Fibroblast of skin of left quadriceps (primary cell): ENCODE measurements at regions not wholly inside any gene's neighbourhood (a gene's known extent, or its start where the extent isn't known, plus 50 kb on each side); places are given as distances from the start of the nearest gene placed in this dataset.

ENCODE experiments used
- DNase-seq, 2 experiments: peaks; one replicate each; pipeline ENCODE4 v3.0.0-alpha.2; 2013; ENCODE audit warnings: low read depth in 2 of 2

DNA sequence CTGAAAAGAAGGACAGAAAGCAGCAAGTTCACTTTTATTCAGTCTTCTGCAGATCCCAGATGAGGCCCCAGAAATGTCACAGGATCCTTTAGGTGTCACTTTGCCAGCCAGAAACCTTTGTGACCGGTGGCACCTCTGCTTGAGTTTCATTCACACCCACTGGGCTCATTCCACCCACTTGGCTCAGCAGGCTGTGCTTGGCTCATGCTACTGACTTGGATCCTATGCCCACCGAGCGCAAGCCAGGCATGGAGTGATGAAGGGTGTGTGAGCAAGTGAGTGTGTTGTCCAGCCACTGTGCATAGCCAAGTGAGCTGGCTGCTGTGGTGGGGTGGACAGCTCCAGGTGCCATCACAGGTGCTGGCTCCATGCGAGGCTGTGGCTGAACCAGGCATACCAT lies 357.0 kb upstream of the GULP1 start:
- no peak for DNase-seq

DNA sequence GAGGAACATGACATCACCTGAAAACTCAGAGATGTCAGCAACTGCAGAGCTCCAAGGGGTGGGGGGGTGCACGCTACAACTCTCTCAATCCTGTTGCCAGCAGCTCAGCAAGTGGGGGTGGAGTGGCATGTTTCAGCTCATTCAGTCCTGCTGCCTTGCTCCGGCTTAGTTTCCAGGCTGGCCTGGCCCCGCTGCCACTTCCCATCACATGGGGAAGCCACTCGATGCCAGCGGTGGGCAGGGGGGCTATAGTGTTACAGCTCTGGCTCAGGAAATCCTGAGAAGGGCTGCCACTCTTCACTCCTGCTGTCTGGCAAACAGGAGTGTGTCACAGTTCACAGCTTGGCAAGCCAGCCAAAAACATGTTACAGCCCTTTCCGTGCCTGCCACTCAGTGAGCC lies 356.5 kb upstream of the GULP1 start:
- DNase-seq, result no peak

DNA sequence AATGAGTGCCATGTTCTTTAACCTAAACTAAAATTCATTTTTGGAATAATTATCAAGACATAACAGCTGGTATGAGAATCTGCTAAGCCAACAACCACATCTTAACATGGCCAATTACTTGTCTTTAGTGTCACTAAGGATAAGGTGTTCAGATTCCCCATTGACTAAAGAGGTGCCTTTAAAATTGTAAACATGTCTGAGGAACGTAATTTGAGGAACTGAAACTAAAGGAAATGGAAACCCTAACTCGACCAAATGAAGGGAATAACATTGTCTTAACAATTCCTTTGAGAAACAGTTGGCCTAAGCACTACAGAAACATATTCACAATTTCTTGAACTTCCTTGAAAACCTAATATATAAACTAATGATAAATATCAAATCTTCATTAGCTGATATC lies 355.4 kb upstream of the GULP1 start:
- DNase-seq, result no peak

DNA sequence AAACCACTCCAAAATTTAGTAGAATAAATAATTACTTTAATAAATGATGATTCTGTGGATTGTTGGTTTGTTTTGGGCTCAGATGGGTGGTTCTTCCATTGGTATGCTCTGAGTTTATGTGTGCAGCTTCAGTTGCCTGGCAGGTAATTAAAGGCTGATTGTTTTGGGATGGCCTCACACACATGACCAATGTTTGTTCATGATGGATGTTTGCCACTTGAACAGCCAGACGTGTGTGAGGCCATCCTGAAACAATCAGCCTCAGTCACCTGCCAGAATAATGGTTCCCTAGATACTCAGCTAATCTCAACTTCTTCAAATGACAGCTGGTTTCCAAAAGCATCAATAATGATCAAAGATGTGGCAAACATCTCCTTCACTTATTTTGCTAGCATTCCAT lies 352.5 kb upstream of the GULP1 start:
- no peak for DNase-seq

DNA sequence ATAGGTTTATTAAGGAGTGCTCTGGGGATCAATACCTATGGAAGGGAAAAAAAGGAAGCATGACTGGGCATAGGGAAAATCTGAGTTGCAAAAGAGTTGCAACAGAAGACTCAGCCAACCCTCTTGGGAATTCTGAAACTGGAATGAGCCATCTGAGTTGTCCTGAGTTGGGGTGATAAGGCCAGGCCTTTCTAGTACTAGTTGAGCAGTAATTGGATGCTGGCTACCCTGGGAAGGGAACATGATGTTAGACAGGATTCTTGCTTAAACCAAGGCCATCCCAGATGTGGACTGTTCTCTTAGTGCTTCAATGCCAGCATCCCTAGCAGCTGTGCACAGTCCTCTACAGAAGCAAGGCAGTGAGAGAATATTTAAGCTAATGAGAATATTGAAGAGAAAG lies 348.8 kb upstream of the GULP1 start:
- DNase-seq, result no peak

DNA sequence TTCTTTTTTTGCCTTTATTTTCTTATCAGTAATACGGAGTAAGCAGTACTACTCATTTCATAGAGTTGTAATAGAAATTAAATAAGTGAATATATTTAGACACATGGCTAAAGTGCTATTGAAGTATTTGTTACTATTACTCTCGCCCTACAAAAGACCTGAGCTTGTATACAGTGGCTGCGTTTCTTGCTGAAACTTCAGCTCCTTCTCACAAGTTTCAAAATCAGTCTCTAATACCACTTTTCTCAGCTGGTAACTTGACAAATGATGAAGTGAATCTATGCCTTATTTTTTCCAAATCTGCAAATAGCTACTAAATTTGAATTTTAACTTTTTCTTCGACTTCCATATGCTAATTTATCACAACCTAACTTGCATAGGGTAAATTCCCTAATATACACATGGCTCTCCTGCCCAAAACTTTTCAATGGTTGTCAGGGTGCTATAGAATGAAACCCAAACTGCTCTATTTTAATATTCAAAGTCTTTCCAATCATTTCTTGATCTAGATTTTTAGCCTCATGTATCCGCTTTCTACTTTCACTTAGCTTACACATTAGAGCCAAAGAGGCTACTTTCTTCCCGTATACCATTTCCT lies 347.8 kb upstream of the GULP1 start:
- DNase-seq, result no peak

DNA sequence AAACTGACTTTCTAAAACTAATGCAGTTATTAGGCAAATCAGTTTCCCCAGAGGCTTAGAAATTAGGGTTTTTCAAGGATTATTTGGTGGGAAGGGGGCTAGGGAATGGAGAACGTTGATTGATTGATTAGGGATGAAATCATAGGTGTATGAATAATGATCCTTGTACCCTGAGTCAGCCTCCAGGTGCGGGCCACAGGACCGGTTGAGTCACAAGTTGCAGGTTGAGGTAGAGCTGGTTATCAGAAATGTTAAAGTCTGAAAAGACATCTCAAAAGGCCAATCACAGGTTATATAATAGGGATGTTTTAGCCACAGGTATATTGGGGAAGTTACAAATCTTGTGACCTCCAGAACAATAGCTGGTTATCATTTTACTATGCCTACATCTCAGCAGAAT lies 341.8 kb upstream of the GULP1 start:
- DNase-seq, result no peak

DNA sequence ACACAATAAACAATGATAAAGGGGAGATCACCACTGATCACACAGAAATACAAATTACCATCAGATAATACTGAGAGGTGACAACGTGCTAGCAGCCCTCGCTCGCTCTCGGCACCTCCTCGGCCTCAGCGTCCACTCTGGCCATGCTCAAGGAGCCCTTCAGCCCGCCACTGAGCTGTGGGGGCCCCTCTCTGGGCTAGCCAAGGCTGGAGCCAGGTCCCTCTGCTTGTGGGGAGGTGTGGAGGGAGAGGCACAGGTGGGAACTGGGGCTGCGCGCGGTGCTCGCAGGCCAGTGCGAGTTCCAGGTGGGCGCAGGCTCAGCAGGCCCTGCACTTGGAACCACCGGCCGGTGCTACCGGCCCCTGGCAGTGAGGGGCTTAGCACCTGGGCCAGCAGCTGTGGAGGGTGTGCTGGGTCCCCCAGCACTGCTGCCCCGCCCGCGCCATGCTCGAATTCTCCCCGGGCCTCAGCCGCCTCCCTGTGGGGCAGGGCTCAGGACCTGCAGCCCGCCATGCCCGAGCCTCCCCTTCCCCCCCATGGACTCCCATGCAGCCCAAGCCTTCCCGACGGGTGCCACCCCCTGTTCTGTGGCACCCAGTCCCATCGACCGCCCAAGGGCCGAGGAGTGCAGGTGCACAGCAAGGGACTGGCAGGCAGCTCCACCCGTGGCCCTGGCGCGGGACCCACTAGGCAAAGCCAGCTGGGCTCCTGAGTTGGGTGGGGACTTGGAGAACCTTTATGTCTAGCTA lies 340.0 kb upstream of the GULP1 start:
- DNase-seq, result no peak

DNA sequence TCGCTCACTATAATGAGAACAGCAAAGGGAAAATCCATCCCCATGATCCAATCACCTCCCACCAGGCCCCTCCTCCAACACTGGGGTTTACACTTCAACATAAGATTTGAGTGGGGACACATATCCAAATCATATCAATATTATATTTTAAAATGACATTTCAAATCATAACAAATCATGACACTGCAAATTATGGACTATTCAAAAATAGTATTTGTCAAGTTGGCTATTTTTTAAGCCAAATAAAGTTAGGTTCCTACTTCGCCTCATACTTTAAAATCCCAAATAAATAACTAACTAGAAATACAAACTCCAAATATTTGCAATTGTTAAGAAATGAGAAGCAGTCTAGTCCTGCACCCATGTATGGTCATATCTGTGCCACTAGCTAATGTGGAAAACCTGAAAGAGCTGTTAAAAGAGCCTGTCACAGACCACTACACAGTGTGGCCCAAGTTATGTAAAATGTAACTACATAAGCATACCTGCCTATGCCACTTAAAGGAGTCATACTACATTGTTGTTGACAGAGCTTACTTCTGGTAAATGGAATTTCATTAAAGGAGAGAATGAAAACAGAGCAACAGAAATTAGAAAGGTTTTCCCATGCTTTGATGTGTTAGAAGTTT lies 334.7 kb upstream of the GULP1 start:
- no peak for DNase-seq

DNA sequence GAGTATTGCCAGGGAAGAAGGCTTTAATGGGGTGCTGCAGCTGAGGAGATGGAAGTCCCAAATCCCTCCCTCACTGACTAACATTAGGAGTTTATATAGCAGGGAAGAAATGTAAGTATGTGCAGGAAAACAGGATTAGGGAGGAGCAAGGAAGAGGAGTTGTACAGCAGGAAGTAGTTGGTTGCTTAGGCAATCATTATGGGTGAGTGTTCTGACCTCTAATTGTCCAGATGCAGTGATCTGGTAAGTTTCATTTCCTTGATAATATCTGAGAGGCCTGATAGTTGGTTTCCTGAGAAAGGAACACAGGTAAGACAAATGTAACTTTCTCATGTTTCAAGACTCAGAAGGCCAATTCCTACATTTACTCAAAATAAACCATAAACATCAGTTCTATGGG lies 331.9 kb upstream of the GULP1 start:
- no peak for DNase-seq

DNA sequence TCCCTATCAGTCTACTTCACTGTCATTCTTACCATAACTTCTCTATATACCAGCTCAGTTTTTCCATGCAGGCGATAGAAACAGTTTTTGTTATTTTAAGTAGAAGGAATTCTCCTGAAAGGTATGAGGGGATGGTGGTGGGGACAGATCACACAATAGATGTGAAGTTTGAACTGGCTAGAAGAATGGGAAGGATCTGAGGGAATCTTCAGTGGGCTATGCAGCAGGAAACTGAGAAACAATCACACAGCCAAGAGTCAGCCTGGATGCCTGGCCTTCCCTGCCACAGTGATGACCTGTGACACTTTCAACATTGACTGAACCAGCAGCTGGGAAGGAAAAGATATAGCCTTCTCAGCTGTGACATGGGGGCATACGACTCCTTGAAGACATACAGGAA lies 329.1 kb upstream of the GULP1 start:
- DNase-seq, result no peak

DNA sequence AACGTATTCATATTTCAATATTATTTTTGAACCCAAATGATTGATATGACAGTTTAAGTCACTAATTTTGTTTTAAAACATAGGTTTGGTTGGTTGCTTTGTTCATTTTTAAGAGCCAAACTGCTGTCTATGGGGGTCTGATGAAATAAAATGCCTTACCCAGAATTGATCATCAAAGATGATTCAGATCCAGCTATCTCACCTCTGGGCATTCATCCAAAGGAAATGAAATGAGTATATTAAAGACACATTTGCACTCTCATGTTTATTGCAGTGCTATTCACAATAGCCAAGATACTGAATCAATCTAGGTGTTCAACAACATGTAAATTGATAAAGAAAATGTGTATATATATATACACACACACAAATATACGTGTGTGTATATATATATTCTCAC lies 326.9 kb upstream of the GULP1 start:
- DNase-seq, result peak; percentile 61

DNA sequence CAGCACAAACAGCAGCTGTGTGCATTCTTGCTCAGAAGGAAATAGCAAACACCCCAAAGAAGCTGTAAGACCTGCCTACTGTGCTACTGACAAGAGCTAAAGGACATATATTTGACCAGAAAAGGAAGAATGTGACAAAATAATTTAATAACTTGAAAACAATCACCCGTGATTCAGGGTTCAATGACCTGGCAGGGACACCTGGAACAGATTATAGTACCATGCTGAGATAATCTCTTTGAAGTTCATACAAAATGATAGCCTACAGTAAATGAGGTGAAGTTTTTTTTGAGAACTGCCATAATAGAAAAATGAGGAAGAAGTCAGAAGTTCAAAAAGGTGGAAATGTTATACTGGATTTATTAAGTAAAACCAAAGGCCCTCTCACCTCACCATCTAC lies 324.8 kb upstream of the GULP1 start:
- no peak for DNase-seq

DNA sequence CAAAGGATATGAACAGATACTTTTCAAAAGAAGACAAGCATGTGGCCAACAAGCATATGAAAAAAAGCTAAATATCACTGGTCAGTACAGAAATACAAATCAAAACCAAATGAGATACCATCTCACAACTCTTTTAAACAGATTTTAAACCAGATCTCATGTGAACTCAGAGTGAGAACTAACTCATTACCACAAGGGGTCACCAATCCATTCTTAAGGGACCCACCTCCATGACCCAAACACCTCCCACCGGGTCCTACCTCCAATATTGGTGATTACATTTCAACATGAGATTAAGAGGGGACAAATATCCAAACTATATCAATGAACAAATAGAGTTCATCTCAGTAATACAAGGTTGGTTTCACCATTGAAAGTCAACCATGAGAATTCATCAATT lies 319.8 kb upstream of the GULP1 start:
- DNase-seq, result no peak

DNA sequence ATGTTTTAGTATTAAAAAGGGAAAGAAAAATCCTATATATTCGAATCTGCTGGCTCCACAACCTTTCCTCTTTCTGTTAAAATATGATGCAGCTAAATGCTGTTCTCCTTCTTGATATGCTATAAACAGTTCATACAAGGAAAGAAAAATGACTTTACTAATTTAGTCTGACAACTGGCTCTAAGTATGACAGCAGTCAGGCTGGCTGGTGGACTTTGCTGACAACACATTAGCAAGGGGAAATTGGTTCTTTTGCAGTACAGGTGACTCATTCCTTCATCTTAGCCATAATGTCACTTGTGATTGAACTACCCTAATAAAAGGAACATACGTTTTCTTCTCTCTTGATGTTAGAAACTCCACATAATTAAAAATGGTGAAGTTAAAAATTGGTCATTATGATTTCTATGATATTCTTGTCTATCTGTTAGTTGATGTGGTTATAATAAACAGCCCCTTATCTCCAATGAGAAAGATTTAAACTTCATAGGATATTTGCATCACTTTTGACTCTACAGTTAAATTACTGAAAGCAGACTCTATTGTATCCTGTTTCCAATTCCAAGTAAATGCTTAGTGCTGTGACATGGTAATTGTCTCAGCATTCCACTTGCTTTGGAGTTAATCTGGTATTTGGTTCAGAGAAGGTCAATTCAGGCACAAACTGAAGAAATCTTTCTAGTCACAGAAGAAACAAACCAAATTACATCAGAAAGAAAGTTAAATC lies 315.3 kb upstream of the GULP1 start:
- DNase-seq, result no peak

DNA sequence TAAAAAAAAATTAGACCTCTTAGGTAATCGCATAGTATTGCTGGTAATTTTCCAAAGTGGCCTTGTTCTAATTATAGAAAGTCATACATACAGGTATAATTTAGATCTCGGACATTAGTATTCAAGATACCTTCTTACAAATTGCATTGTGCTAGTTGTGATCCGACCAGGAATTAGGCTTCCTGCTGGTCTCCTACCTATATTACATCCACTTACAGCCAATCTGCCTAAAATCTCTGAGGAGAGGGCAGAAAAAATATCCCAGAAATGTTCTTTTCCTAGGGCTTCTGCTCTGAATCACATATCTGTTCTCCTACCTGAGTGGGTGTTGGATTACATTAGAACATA lies 314.7 kb upstream of the GULP1 start:
- DNase-seq, result no peak

DNA sequence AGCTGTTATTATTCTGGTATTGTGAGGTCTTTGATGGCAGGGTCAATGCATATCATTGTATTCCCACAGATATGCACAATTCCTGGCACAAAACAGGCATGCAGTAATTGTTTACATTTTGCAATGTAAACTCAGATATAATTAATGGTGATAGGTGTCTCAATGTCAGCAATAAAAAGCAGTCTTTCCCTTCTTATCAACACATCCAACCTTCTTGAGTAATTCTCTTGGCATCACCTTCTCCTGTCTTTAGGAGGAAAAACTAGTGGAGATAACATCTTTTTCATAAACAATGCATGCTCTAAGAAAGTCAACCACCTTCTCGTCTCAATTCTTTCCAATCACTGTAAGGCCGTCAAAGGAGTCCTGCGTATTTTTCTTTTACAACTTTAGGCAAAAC lies 313.3 kb upstream of the GULP1 start:
- DNase-seq, result no peak

DNA sequence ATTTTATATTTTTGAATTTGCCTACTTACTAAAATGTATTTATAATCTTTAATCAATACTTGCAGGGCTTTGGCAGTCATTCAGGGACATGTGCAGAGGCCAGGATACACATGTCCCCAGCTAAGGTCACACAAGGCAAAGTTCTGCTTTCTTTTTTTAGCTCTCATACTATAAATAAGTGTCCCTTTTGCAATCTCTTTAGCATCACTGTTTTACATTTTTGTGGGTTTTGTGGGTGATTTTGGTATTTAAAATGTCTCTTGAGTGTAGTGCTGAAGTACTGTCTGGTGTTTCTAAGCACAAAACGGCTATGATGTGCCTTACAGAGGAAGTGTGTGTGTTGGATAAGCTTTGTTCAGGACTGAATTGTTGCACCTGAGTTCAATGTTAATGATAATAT lies 309.0 kb upstream of the GULP1 start:
- DNase-seq, result peak; percentile 83 to 85

DNA sequence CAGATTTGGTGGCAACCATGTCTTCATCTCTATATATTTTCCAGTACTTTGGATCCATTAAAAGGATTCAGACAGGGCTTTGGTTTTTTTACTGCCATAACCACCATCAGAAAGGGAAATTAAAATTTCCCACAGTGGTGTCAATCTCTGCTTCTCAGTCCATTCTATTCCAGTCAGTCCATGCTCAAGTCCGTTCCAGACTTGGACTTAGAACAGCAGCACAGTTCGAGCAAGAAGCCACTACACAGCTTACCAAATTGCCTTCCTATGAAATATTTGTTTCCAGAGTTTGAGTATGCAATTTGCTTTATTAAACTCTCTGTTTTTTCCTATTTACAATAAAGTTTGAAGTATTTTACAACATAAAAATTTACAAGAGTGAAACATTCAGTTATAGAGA lies 306.5 kb upstream of the GULP1 start:
- no peak for DNase-seq

DNA sequence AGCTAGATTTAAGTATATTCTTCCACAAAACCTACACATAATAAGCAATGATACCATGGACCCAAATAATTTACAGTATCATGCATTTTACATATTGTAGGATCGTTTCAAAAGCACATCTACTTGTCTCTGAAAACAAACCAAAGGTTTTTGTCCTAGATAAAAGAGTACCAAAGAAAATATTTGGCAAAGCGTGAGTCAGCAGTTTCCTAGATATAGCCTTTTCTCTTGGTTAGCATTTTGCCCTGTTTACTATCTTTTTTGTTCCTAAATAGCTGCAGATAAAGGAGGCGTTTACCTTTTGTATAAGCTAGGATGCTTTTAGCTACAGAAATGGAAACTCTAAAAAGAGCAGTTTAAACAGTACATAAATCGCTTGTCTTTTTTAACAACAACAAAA lies 305.8 kb upstream of the GULP1 start:
- DNase-seq, result no peak

DNA sequence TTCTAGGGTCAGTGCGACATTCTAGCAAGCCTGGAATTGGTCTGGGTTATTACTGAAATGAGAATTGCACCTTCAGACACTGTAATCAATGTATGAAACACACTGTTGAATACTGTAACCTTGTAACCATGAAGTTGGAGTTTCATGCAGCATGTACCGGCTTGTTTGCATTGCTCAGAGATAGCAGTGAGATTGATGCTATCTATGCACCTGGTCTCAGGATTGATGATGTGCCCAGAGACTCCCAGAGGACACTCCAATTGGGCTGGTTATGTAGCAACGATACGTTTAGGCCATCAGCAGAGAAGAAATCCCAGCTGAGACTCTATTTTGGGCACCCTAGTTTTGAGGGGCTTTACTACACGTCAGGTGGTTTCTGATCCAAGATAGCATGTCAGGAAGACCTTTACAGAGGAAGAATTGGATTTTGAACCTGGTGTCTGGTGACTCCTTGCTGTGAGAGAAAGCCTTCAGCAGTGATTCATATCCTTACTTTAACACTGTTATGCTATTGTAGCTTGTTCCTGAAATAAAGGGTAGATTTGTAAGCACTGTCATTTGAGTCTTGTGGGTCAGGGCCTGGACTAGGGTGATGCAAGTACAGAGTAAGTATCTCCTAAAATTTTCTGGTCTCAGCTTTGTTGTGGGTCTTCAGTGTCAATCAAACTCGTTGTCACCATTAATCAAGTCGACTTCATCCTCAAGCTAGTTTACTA lies 305.1 kb upstream of the GULP1 start:
- no peak for DNase-seq

DNA sequence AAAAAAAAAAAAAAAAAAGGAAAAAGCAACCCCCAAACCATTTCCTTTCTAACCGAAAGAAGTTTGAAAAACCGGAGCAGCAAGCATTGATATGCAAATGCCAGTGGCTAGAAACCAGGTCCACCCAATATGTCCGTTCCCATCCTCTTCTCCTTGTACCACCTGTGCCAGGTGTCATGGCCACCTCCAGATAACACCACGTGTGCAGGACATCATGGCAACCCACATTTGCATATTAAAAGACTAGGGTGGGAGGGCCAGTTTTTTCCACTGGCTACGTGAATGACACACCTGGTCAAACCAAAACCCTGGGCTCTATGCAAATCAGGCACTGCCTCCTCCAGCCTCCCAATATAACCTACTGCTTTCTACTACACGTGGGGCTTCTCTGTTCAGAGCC lies 303.3 kb upstream of the GULP1 start:
- DNase-seq, result no peak
